CD4-positive, alpha-beta T cell treated with Interferon gamma for 1 hour (primary cell): ENCODE measurements at regions not wholly inside any gene's neighbourhood (a gene's known extent, or its start where the extent isn't known, plus 50 kb on each side); places are given as distances from the start of the nearest gene placed in this dataset.

ENCODE experiments used
- DNase-seq: peaks from one replicate; pipeline ENCODE4 v3.0.0-alpha.2; 2020

DNA sequence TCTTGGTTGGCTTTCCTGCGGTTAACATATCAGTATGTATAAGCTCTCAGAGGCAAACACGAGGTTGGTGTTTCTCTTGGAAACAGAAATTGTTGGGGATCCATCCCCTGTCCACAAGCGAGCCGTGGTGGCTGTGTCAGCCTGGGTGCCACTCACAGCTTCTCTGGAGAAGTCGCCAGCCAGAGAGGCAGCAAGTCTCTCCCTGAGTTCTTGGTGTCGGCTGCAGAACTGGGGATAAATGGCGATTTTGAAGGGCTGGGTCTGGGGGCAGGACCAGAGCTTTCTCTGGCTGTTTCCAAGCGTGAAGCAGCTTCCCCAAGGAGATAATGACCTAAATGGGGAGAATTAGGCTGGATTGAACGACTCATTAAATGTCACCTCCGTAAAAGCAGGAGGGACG is 335.3 kb downstream of the GLRX3 start:
- no peak for DNase-seq

DNA sequence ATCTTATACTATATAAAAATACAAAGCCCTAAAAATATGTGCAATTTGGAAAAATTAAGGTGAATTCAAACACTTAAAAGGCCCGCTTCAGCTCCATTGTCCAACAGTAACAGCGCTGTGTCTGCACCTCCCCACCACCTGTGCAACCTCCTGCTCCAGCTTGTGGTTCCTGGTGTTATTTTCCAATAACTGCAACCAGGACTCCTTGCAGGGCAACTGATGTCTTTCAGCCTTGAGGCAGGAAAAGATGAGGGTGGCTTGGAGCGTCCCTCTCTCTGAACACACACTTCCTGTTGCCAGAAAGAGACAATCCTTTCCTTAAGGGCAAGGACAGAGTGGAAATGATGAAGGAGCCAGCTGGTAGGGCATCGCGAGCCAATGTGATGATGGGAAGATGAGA is 336.0 kb downstream of the GLRX3 start:
- no peak for DNase-seq

DNA sequence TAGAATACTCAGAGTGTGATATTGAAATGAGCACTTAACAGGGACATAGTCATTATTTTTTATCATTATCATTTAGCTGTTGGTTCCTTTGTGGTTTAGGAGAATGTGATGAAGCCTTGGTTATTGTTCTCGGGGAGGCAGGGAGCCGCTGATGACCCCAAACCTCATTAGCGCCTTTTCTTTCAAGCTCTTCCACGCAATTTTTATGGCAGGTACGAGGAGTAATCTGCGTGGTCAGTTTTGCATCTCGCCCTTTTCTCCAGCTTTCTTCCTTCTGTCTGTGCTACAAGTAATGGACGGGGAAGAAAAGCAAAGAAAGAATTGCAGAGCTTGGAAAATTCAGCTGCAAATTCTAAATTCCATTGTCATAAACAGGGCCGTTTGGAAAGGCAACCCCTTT is 338.4 kb downstream of the GLRX3 start:
- DNase-seq, result no peak

DNA sequence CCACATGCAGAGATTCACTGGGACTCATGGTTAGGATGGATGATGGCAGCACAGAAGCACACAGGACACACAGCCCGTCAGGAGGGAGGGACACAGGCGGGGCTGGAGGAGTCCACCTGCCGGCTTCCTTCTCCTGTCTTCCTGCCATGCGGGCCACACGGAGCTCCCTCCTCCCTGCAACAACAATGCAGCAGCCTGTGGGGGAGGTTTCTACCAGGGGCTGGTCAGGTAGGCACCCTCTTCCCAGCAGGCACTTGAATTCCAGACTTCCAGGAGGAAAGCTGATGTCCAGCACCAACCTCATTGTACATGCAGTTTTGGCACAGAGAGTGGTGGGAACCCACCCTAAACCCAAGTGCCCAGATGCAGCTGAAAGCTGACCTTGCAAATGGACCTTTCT is 341.2 kb downstream of the GLRX3 start:
- DNase-seq, result no peak

DNA sequence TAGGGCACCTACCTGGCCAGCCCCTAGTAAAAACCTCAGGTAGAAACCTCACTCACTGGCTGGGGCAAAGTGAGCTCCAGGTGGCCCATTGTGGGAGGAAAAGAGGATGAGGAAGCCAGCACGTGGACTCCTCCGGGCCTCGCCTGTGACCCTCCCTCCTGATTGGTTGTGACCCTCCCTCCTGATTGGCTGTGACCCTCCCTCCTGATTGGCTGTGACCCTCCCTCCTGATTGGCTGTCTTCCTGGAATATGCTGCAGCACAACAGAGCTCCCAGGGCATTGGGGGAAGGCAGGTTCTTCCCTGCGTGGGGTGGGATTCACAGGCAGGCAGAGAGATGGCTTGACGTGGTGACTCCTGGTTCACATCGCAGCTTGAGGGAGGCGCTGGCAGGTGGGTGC is 343.0 kb downstream of the GLRX3 start:
- DNase-seq, result no peak

DNA sequence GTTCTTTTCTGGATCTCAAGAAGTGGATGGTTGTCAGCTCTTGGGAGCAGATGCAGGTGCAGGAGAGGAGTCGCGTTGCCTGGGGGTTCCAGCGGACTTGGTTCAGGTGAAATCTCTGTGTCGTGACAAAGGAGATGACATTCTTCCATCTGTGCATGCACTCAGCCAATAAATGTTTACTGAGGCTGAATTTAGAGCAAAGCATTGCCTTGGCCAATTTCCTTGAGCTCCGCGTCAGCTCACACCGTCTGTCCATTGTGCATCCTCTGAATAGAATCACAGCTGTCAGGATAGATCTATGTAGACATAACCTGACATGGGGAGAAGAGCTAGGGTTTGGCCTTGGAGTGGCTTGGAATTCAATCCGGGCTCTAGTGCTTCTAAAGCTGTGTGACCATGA is 343.7 kb downstream of the GLRX3 start:
- no peak for DNase-seq

DNA sequence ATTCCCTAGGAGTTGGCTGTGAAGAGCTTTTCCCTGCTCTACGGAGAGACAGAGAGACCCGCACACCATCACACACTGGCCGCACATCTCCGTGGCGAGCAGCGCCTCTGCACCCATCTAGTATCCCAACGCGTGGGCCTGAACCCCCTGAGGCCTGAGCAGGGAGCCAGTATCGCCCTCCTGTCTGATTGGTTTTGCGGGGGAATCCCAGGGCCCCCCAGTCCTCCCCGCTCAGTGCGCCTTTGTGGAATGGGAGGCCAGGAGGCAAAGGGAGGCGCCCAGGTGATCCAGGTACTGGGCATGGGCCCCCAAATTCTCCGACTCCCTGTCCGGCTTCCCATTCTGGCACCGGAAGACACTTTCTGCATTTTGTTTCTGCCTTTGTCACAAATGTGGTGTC is 344.3 kb downstream of the GLRX3 start:
- DNase-seq, result no peak

DNA sequence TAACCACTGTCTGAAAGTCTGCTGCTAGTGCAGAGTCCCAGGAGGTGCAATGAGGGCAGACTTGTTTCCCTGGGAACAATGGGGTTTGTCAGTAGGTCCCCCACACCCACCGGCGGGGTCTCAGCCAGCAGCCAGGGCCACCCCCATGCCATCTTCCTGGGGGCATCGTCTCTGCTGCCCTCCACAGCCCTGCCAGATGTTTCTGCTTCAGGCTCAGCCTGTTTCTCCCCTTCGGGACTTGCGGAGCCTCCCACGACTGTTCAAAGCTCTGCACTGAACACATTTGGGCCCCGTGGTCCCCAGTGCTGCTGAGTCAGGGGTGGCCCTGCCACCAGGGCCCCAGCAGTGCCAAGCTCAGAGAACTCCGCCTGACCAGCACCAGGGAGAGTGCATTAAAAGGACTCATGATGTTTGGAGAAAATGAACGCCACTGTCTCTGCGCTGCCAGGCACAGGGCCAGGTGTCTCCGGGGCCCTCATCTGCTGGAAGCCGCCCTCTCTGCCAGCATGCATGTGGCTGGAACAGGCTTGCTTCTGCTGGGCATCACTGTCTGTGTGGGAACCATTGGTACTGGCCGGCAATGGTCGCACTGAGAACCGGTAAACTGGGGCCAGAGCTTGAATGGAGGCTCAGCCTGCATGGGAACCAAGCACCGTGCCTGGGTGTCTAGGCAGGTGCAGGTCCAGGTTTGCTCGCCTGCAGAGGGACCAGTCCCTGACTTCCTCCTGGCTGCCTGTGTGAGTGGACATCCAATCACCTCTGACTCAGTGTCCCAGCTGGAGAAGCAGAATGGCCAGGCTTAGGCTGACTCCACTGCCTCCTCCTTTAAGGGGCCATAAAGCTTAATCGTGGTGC is 345.1 kb downstream of the GLRX3 start:
- DNase-seq, result no peak

DNA sequence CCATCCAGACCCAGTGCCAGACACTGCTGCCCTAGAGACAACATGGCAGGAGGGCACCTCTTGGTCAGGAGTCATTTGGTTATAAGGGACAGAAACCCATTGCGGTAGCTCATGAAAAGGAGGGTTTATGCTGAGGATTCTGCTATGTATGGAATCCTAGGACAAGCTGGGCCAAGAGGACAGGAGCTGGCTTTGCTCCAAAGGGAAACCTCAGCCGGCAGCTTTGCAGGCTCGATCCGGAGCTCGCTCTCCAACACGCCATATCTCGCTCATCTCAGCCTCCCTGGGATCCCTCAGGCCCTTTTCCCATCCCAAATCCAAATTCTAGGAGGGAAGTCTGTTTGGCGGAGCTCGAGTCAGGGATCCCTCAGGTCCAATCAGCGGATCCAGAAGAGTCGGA is 345.7 kb downstream of the GLRX3 start:
- no peak for DNase-seq

DNA sequence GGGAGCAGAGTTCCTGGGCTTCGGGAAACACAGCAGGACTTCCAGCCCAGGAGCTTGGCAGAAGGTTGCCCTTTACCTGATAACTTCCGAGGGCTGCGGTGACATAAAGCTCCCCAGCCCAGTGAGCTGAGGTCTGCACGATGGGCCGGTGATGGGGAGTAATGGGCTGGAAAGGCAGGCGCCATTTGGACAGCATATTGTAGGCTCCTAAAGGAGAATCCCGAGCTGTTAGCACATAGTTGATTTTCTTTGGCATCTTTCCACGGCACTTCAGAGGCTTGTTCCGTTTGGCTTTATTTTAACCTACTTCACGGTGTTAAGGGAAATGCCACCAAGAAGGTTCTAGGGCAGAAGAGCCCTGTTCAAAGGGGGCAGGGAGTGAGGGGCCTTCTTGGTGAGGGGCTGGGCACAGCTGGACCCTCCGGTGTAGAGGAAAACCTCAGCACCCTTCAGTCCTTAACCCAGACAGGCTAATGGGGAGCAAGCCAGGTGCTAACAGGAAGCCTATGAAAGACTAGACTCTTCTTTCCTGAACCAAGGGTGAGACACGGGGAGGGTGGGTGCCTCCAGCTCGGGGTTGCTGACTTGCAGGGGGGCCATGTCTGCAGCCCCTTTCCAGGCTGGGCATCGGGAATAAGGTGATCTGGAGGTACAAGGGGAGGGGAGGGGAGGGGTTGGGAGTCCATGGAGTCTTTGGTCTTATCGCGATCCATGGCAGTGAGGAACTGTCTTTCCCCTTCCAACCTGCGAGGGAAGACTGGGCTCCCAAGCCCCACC is 347.7 kb downstream of the GLRX3 start:
- no peak for DNase-seq

DNA sequence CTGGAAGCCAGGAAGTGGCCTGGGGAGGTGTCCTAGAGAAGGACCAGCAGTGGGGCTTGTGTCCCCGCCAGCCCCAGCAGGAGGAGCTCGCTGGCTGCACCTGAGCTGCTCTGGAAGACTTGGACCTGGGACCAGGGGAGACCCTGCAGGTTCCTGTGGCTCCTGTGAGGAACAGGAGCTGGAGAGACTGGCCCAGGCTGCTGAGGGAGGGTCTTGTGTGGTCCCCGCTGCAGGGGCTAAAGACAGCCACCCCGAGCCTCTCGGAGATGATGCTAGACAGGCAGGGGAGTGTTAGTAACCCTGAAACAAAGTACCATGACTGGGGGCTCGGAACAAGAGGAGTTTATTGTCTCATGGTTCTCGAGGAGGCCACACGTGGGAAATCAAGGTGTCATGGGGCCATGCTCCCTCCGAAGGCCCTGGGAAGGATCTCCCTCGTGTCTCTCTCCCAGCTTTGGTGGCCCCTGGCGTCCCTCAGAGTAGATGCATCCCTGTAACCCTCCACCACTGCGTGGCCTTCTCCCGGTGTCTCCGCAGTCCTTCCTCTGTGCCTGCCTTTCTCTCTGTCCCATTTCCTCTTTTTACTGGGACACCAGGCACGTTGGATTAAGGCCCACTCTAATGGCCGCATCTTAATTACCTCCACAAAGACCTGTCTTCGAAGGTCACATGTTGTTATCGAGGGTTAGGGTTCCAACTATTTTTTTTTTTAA is 348.4 kb downstream of the GLRX3 start:
- no peak for DNase-seq

DNA sequence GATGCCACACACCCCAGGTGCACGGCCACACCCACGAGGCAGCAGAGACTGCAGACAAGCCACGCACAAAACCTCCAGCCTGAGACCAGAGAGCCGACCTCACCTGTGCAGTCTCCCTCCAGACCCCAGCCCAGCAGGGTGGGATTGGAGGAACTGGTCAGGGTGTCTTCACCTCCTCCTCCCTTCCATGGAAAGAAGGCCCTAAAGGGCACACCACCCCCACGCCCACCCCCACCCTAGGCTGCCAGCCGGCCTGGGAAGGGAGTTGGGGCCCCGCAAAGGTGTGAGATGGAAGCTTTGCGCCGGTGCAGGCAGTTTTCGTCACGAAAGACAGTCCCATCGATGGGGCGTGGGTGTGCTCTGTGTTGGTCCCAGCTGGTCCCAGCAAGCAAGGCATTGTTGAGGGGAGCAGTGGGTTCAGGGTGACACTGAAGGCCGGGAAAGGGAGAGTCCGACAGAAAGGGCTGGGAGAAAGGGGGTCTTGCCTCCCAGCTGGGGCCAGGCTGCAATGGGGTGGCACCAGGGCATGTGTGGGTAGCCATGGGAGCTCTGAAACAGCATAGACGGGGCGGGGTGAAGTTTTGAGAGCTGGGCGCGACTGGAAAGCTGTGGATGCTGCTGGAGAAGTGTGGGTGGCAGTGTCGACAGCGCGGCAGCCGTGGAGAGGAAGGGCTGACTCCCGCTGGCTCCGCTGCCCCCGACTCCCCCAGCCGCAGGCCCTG is 349.2 kb downstream of the GLRX3 start:
- no peak for DNase-seq

DNA sequence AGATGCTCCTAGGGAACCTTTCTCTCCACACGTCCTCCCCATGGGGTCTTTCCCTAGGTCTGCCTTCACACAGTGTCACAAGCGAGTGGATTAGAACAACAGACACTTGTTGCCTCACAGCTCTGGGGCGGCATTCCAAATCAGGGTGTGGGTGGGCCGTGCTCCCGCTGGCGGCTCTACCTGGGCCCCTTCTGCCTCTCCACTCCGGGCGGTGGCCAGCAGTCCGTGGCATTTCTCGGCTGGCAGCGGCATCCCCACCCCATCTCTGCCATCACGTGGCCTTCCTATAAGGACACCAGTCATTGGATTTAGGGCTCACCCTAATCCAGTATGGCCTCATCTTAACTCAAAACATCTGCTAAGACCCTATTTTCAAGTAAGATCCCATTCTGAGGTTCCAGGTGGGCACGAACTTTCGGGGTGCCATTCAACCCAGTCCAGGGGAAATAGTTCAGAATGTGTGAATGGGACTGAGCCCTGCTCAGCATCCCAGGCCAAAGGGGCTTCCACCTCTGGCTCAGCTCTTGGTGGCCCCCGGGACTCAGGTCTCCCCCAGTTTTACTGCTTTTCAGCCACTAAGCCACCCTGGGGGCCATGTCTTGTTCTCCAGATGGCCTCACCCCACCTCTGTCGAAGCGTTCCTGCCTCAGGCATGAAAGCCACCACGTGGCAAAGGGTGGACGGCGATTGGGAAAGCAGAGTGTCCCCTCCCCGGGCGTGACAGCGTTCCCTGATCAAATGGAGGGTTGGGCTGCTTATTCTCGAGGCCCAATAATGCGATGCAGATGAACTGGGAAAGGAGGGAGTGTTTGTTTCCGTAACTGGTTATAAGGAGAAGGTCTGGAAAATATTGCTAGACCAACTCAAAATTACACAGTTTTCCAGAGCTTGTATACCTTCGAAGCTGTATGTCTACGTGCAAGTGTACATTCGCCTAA is 350.0 kb downstream of the GLRX3 start:
- DNase-seq, result no peak

DNA sequence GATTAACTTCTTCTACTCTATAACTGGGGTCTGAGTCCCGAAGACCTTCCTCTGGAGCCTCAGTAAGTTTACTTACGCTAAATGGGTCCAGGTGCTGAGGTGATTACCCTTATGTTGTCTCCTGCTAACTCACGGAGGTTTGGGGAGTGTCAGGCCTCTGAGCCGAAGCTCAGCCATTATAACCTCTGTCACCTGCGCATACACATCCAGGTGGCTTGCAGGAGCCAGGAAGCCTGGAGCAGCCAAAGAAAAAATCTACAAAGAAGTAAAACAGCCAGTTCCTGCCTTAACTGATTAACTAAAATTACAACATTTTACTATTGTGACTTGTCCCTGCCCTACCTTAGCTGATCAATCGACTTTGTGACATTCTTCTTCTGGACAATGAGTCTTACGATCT is 350.7 kb downstream of the GLRX3 start:
- no peak for DNase-seq

DNA sequence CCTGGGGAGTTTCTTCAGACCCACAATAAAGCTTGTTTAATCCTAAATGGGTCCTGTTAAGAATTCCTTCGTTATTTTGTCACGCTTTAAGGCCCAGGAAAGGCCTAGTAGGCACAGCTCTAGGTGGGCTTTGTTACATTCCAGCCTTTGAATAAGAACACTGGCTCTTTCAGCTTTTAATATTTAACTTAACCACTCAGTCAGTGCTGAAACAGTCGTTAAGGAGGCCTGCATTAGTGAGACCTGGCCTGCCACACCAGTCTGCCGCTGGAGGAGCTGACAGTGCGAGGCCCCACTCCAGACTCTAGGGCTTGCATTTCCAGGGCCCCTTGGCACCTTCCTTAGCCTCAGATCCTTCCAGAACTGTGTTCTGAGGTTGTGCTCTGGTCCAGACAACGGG is 351.4 kb downstream of the GLRX3 start:
- DNase-seq, result no peak

DNA sequence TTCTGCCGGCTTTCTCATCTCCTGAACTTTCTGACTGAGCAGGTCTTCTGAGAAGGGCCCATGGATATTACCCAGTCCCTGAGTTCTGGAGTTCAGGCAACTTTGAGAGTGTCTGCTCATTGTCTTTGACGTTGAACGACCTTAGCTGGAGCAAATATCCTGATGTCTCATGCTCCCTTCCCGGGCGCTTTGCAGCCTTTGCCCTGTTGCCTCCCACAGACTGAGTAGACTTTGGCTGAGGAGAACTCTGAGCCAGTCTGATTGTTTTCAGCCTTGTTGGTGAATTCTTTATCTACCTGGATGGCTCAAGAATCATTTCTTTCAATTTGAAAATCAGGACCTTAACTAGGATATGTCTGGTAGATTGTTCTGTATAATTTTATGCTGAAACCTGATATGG is 353.7 kb downstream of the GLRX3 start:
- DNase-seq, result no peak

DNA sequence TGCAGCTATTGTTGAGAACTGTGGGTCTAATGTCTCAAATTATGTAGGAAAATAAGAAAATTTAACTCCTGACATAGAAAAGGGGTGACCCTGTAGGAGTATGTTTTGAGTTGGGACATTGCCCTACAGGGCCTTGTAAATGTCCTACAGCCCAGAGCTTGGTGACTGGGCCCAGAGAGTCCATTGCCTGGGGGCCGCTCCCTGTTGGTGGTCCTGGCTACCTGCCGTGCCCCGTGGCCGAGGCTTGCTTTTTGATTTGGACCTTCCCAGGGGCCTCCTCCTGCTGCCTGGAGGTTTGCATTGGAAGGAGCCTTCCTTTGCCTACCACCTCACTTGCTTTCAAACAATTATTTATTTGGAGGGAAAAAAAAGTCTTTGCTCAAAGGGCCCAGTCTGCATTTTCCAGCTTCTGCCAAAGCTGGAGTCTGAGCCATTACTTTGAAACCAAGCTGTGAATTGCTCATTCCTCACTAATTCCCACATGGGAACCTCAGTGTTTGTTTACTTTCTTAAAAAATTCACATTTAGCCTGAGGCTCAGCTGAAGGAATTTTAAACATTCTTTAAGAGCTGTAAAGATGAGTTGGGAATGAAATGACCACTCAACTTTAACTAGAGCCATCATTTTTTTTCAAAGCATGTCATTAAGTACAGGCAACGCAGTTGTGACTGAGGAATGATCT is 355.0 kb downstream of the GLRX3 start:
- DNase-seq, result no peak

DNA sequence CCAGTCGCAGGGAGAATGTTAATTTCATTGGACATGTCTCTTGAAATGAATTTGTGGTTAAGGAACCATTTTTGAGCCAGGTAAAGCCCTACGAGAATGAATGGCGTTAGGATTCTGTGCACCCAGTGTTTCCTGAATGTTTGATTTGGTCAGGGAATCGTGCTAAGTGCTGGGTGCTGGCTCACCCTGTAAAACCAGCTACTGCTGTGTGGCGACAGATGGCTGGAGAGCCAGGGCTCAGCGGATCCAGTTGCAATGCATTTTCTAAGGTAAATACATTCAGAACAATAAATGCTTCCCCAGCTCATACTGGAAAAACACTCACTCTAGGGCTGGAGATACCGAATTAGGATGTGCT is 355.5 kb downstream of the GLRX3 start:
- DNase-seq, result no peak

DNA sequence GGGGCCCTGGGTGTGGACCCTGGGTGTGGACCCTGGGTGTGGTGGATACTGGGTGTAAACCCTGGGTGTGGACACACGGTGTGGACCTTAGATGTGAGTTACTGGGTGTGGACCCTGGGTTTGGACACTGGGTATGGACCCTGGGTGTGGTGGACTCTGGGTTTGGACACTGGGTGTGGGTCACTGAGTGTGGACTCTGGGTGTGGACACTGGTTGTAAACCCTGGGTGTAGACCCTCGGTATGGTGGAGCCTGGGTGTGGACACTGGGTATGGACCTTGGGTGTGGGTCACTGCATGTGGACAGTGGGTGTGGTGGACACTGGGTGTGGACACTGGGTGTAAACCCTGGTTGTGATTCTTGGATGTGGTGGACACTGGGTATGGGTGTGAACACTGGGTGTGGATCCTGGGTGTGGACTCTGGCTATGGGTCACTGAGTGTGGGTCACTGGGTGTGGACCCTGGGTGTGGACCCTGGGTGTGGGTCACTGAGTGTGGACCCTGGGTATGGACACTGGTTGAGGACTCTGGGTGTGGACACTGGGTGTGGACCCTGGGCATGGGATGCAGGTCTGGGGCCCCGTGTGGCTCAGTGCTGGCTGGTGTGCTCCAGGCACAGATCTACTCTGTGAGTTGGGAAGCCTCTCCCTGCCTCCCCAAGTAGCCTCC is 356.2 kb downstream of the GLRX3 start:
- no peak for DNase-seq

DNA sequence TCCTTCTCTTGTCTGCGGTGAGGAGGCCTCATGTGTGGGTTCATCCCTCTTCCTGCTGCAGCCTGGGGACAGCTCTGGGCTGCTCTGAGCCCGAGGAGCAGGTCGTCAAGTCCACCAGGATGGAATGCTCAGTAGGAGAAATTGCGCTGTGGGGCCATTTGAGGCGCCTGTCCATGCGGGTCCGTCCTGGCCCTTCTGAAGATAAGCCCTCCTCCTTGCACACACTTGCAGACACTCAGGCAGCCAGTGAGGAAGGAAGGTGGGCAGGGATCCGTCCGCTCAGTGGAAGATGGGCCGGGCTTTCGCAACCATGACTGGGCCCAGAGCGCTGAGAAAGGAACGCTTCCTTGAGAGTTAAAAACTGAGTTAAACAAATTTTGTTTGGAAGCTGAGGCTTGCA is 356.8 kb downstream of the GLRX3 start:
- no peak for DNase-seq
